OCI-LY3 (cell line): ENCODE measurements at regions not wholly inside any gene's neighbourhood (a gene's known extent, or its start where the extent isn't known, plus 50 kb on each side); places are given as distances from the start of the nearest gene placed in this dataset.
A peak's percentile ranks its signal among the peaks of the same experiment; 100 is the strongest.
"Not testable (repeated sequence)": the region's sequence is repeated elsewhere in the genome, so short reads cannot be mapped to it uniquely, and the experiment has no call there.

Experiments used
- H2AFZ ChIP-seq: fragments of 200-600, 300-600 bp; shearing (Covaris generic); 2 replicates; pipeline ENCODE4 v1.6.0; 2014; ENCODE audit warnings: antibody characterized with exemption, low read depth, low read length
- H3K27ac ChIP-seq: fragments of 200-600, 300-600 bp; sonication (generic); 2 replicates; pipeline ENCODE4 v1.5.1; 2014; ENCODE audit warnings: mild to moderate bottlenecking, low read length, moderate library complexity, mixed read lengths
- H3K27me3 ChIP-seq: fragments of 200-600, 300-600 bp; sonication (generic); 2 replicates; pipeline ENCODE4 v1.6.1; 2014; ENCODE audit warnings: low read depth, low read length, mixed read lengths
- H3K36me3 ChIP-seq: fragments of 200-600, 300-600 bp; sonication (generic); replicated peaks from 2 replicates; pipeline ENCODE3; 2014; ENCODE audit warnings: low read depth, low read length, mixed read lengths
- H3K4me1 ChIP-seq: fragments of 300-600, 200-600 bp; sonication (generic); 2 replicates; pipeline ENCODE4 v1.6.1; 2014; ENCODE audit warnings: low read length, mixed read lengths
- H3K4me2 ChIP-seq: fragments of 200-600, 300-600 bp; sonication (generic); 2 replicates; pipeline ENCODE4 v1.6.1; 2014; ENCODE audit warnings: low read length, mixed read lengths
- H3K4me3 ChIP-seq: fragments of 300-600, 200-600 bp; sonication (generic); 2 replicates; pipeline ENCODE4 v1.5.1; 2014; ENCODE audit warnings: antibody characterized with exemption, mild to moderate bottlenecking, low read length, moderate library complexity
- H3K79me2 ChIP-seq: fragments of 300-600, 200-600 bp; shearing (Covaris generic); 2 replicates; pipeline ENCODE4 v1.6.1; 2014; ENCODE audit warnings: mild to moderate bottlenecking, low read length, mixed read lengths
- H3K9ac ChIP-seq: fragments of 300-600, 200-600 bp; shearing (Covaris generic); 2 replicates; pipeline ENCODE4 v1.6.0; 2014; ENCODE audit warnings: mild to moderate bottlenecking, low read length, moderate library complexity
- H3K9me3 ChIP-seq: fragments of 200-600, 300-600 bp; shearing (Covaris generic); 2 replicates; pipeline ENCODE4 v1.6.1; 2014; ENCODE audit warnings: low read length, mixed read lengths; ENCODE audit not compliant: insufficient read depth
- H4K20me1 ChIP-seq: fragments of 200-600, 300-600 bp; sonication (generic); 2 replicates; pipeline ENCODE4 v1.6.1; 2016; ENCODE audit warnings: low read length, mixed read lengths; ENCODE audit not compliant: insufficient read depth
- EZH2phosphoT487 ChIP-seq: fragments of 200-600 bp; shearing (Covaris generic); IDR thresholded peaks from 2 replicates; pipeline ENCODE4 v1.6.1; 2018; ENCODE audit warnings: antibody characterized with exemption, mixed run types, low read depth
- TF ChIP-seq, protein P1 (sequence below): fragments of 200-600, 300-600 bp; sonication (generic); IDR thresholded peaks from 2 replicates; pipeline ENCODE4 v1.5.1; 2014; ENCODE audit warnings: antibody characterized with exemption, low read length, low read depth

DNA sequence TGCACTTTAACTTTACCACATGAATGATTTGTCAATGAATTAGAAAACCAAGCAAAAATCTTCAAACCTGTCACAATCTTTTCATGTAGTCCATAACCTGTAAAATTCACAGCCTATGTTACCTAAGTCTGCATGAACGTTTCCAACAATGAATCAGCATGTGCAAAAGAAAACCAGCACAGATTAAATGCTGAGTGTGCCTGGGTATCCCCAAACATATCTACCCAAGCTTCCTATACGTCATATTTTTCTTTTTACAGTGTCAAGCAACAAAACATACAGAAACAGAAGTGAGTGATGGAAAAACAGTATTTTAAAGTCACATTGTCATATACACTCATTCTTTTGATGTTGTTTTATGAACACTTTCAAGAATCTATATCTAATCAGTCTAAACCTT lies 713.5 kb downstream of the RFPL4B start:
- no peaks in the 10 kb centered on the region for H3K36me3 ChIP-seq
- H3K79me2 ChIP-seq, result no peaks in the 10 kb centered on the region
- H3K4me2 ChIP-seq, result no peak overlapping the region
- H3K4me1 ChIP-seq, result peaks cover 2% of the 10 kb centered on the region
- H4K20me1 ChIP-seq, result no peaks in the 10 kb centered on the region
- no peak overlapping the region for H3K27ac ChIP-seq
- TF ChIP-seq, protein P1, sequence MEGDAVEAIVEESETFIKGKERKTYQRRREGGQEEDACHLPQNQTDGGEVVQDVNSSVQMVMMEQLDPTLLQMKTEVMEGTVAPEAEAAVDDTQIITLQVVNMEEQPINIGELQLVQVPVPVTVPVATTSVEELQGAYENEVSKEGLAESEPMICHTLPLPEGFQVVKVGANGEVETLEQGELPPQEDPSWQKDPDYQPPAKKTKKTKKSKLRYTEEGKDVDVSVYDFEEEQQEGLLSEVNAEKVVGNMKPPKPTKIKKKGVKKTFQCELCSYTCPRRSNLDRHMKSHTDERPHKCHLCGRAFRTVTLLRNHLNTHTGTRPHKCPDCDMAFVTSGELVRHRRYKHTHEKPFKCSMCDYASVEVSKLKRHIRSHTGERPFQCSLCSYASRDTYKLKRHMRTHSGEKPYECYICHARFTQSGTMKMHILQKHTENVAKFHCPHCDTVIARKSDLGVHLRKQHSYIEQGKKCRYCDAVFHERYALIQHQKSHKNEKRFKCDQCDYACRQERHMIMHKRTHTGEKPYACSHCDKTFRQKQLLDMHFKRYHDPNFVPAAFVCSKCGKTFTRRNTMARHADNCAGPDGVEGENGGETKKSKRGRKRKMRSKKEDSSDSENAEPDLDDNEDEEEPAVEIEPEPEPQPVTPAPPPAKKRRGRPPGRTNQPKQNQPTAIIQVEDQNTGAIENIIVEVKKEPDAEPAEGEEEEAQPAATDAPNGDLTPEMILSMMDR, result no peak
- no peak for TF ChIP-seq EZH2phosphoT487
- H3K9ac ChIP-seq, result no peak overlapping the region
- no peak overlapping the region for H2AFZ ChIP-seq
- no peak overlapping the region for H3K4me3 ChIP-seq
- no peaks in the 10 kb centered on the region for H3K9me3 ChIP-seq
- H3K27me3 ChIP-seq, result no peaks in the 10 kb centered on the region

DNA sequence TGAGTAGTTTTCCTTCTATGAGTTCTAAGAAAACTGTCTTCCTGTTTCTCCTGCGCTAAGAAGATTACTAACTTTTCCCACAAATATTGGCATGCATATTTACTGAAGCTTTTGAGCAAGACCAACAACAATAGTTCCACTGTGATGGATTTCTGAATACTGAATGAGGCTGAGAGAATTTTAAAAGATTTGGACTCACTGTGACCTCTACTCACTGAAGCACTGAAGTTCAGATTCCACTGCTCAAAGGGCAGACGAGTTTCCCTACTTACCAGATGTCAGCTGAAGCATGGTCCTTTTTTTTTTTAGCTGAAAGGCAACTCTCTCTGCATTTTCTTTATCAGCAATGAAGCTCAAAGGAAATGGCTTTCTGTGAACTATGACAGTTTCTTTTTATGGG lies 718.5 kb downstream of the RFPL4B start:
- H3K9me3 ChIP-seq, result no peaks in the 10 kb centered on the region
- TF ChIP-seq, protein P1, result no peak
- no peak for TF ChIP-seq EZH2phosphoT487
- H3K27me3 ChIP-seq, result no peaks in the 10 kb centered on the region
- peak overlapping the region; percentile 34; the same call in 1 of the 2 replicates for H3K4me2 ChIP-seq
- H3K4me1 ChIP-seq, result peaks cover 25% of the 10 kb centered on the region
- H3K4me3 ChIP-seq, result no peak overlapping the region
- H3K36me3 ChIP-seq, result no peaks in the 10 kb centered on the region
- no peak overlapping the region for H3K27ac ChIP-seq
- H3K9ac ChIP-seq, result no peak overlapping the region
- H2AFZ ChIP-seq, result no peak overlapping the region
- H3K79me2 ChIP-seq, result no peaks in the 10 kb centered on the region
- H4K20me1 ChIP-seq, result no peaks in the 10 kb centered on the region

DNA sequence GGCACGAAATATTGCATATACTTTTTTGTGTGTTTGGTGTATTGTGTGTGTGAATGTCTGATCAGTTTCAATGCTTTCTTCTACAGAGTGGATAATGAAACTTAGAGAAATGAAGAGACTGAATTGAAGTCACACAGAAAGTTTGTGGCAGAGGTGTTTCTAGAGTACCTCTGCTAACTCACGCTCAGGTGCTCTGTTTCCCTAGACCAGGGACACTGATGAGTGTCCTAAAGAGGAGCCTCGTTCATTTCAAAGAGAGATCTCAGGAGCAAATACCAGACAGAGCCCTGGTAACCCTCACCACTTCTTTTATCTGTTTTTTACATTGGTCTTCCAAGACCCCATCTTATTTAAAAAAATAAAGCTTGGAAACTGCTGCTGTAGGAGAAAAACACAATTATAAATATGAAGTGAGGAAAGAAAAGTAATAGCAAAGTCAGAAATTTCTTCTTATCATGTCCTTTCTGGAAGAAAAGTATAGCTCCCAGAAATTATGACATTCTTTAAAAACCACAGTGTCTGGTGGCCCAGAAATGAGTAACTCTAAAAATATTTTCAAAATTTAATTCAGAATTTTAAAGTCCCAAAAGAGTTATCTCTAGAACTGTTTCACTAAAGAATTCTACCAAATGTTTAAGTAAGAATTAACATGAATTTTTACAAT lies 720.6 kb downstream of the RFPL4B start:
- Histone ChIP-seq H3K27ac (no peak overlapping the region), H3K27me3 (no peaks in the 10 kb centered on the region), H3K9ac (no peak overlapping the region), H4K20me1 (no peaks in the 10 kb centered on the region), H3K4me1 (peaks cover 25% of the 10 kb centered on the region), H3K9me3 (no peaks in the 10 kb centered on the region), H3K36me3 (no peaks in the 10 kb centered on the region), H3K4me3 (no peak overlapping the region), H3K4me2 (peak overlapping the region; percentile 8; the same call in 1 of the 2 replicates), H3K79me2 (no peaks in the 10 kb centered on the region), H2AFZ (no peak overlapping the region)
- TF ChIP-seq EZH2phosphoT487, result no peak

DNA sequence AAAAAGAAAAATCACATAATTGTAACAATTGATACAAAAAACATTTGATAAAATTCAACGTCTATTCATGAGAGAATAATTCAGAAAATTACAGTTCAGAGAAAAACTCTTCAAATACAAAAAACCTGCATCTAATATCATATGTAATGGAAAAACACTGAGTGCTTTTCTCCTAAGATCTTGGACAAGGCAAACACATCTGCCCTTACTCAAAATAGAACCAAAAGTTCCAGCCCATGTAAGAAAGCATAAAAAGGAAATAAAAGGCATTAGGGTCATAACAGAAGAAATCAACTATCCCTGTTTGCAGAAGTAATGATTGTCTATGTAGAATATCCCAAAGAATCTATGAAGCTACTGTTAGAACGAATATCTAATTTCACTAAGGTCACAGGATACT lies 721.4 kb downstream of the RFPL4B start:
- TF ChIP-seq, protein P1, result no peak
- no peak for TF ChIP-seq EZH2phosphoT487
- Histone ChIP-seq H3K4me3 (no peak overlapping the region), H4K20me1 (no peaks in the 10 kb centered on the region), H3K9me3 (no peaks in the 10 kb centered on the region), H3K4me2 (no peak overlapping the region), H3K27me3 (no peaks in the 10 kb centered on the region), H3K9ac (no peak overlapping the region), H3K27ac (no peak overlapping the region), H3K36me3 (no peaks in the 10 kb centered on the region), H2AFZ (no peak overlapping the region), H3K4me1 (peaks cover 25% of the 10 kb centered on the region), H3K79me2 (no peaks in the 10 kb centered on the region)

DNA sequence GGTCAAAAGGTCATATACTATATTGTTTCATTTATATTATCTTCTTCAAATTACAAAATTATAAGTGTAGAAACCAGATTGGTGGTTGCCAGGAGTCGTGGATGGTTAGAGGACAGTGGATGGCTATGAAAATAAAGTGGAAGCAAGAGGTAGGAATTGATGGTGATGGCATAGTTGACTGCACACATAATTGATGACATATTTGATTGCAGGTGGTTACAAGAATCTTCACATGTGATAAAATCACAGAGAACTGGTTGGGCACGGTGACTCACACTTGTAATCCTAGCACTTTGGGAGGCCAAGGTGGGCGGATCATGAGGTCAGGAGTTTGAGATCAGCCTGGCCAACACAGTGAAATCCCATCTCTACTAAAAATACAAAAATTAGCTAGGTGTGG lies 723.6 kb downstream of the RFPL4B start:
- not testable (repeated sequence) for H3K79me2 ChIP-seq, H3K4me3 ChIP-seq, H3K27me3 ChIP-seq, H3K9ac ChIP-seq, H2AFZ ChIP-seq, H3K4me2 ChIP-seq, H4K20me1 ChIP-seq, H3K9me3 ChIP-seq, H3K36me3 ChIP-seq, H3K27ac ChIP-seq
- peaks cover 22% of the 10 kb centered on the region for H3K4me1 ChIP-seq
